DND-41 (cell line): ENCODE measurements at regions not wholly inside any gene's neighbourhood (a gene's known extent, or its start where the extent isn't known, plus 50 kb on each side); places are given as distances from the start of the nearest gene placed in this dataset.

Experiments
- EZH2 ChIP-seq: IDR thresholded peaks from 3 replicates; pipeline ENCODE4 v1.6.1; 2012; ENCODE audit warnings: borderline replicate concordance, low read depth, mild to moderate bottlenecking, moderate library complexity, low read length, inconsistent platforms; ENCODE audit not compliant: severe bottlenecking
- TF ChIP-seq, protein P1 (sequence below): IDR thresholded peaks from 2 replicates; pipeline ENCODE4 v1.5.1; 2012; ENCODE audit warnings: borderline replicate concordance, low read length, moderate library complexity, mild to moderate bottlenecking; ENCODE audit not compliant: poor library complexity, severe bottlenecking; ENCODE audit errors: extremely low read depth

DNA sequence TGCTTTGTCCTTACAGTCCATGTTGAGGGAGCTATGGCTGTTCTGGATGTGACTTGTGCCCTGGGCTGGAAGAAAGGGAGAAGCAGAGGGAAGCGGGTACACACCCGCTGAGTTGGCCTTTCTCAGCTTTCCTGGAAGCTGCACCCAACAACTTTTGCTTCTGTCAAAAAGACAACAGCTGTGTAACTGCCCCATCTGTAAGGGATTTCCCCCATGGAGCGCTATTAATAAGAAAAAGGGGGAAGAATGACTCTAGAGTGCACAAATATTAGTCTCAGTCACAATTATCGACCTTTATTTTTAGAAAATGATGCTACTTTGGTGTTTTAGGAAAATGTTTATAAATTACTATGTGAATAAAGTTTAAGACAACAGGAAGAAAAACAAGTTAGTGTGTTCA lies 368.3 kb downstream of the RAD51AP2 start:
- TF ChIP-seq, protein P1, sequence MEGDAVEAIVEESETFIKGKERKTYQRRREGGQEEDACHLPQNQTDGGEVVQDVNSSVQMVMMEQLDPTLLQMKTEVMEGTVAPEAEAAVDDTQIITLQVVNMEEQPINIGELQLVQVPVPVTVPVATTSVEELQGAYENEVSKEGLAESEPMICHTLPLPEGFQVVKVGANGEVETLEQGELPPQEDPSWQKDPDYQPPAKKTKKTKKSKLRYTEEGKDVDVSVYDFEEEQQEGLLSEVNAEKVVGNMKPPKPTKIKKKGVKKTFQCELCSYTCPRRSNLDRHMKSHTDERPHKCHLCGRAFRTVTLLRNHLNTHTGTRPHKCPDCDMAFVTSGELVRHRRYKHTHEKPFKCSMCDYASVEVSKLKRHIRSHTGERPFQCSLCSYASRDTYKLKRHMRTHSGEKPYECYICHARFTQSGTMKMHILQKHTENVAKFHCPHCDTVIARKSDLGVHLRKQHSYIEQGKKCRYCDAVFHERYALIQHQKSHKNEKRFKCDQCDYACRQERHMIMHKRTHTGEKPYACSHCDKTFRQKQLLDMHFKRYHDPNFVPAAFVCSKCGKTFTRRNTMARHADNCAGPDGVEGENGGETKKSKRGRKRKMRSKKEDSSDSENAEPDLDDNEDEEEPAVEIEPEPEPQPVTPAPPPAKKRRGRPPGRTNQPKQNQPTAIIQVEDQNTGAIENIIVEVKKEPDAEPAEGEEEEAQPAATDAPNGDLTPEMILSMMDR: no peak
- TF ChIP-seq EZH2: no peak
